ENCODE measurements at regions not wholly inside any gene's neighbourhood (a gene's known extent, or its start where the extent isn't known, plus 50 kb on each side); places are given as distances from the start of the nearest gene placed in this dataset.

DNA sequence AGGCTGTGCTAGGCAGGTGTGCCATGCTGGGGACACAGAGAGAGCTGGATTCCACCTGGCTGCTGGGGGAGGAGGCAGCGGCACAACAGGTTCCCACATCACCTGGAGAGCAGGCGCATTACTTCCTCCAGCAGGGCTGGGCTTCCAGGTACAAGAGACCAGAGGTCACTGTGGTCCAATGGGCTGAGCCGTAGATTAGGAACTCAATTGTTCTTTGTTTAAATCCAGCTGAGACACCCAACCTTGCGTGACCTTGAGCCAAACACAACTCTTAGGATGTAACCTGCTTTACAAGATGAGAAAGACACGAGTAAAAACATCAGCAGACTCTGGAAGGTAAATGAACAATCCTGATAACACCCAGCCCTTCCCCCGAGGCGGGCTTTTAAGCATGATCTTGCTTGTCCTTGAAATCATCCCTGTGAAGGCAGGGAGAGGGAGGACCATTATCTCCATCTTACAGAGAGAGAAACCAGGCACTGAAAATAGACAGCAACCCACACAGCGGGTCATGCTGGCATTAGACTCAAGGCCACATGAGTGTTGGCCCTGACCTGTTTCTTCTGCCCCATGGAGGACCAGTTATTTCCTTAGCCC, 216.5 kb upstream of the RREB1 start:
- DNase-seq (ENCODE audit: low spot score) = no peak

DNA sequence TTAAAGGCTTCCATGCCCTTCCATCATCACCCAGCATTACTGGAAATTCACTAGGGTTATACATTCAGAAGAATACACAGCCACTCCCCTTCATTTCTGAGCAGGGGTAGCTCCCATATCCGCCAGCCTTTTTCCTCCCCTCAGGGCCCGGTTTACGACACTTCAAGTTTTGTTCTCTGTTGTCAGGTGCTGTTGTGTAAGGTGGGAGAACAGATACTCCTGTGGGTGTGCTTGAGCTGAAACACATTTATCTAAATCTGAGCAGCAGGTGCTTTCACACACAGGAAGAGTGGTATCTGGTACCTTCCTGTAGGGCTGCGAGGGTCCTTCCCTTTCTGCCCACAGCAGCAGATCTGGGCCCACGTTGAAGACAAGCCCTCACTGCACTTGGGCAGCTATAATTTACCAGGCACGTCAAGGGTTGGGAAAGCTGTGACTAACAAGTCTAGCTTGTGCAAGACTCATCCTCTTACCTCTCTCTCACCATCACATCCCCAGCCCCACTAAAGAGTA, 215.8 kb upstream of the RREB1 start:
- DNase-seq (ENCODE audit: low spot score) = no peak

DNA sequence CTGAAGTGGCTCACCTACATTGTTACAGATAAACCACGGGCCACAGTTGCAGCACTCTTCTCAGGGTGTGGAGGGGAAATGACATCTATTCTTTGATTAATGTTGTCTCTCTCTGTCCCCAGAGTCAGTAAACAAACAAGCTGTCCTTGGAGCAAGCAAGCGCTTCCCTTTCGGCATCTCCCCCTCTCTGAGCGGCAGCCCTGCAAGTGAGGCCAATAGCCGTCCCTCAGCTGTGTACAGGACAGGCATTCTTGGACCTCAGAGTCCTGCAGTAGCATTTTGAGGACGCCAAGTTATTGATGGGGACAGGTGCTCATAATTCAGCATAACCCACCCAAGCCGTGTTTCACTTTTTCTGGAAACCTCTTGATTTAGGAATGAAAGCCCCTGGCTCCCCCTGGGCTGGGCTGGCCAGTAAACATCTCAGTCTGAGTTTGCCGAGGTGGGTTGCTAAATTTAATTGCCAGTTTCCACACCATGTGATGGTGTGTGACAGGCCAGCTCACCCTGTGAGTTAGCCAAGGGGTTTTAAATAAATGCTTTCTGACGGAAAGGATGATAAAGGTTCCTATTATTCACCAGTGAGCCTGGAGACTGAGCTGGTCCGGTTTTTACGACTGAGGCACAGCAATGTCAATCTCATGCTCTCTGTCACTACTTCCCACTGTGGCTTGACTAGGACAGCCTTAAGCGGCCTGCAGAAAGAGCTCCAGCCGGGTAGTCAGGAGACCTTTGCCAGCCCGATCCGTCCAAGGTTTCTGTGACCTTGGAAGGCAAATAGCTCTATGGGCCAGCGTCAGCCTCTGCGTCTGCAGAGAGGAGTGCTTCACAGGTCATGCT, 214.8 kb upstream of the RREB1 start:
- no peak for DNase-seq (ENCODE audit: low spot score)

DNA sequence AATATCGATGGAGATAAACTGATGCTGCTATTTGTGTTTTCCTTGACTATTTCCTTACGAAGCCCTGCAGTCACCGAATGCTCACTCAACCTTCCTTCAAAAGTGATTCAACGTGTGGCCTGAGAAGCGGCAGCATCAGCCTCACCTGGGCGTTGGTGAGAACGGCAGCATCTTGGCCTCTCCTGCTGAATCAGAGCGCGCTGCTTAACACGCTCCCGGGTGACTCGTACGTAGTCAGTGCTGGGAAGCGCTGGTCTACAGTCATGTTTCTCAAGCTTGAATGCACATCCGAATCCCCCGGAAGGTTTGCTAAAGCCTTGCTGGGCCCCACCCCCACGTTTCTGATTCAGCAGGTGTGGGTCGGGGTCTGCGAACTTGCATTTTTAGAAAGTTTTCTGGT, 214.1 kb upstream of the RREB1 start:
- DNase-seq (ENCODE audit: low spot score) = no peak

DNA sequence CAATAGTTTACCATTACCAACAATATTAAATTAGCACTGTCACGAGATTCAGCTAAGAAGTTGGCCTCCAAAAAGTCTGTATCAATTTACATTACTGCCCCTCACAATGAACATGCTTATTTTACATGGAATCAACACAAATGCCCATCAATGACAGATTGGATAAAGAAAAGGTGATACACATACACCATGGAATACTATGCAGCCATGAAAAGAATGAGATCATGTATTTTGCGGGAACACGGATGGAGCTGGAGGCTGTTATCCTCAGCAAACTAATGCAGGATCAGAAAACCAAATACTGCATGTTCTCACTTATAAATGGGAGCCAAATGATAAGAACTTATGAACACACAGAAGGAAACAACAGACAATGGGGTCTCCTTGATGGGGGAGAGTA, 211.8 kb upstream of the RREB1 start:
- no peak for DNase-seq (ENCODE audit: low spot score)

DNA sequence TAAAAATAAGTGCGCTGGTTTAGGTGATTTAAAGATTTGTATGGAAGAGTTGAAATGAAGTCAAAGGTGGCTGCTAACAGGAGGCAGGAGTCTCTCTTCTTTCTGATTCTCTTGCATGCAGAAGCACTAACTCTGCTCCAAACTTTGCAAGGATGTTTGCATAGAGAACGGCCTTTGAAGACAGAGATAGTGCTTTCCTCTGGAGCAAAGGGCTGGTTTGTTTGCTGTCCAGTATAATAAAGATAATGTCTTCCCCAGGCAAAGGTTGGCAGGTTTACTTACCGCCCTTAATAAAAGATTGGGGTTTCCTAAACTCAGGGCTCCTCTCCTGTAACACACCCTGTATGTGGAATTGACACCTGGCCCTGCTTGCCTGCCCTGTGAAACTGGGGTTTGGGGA, 210.6 kb upstream of the RREB1 start:
- no peak for DNase-seq (ENCODE audit: low spot score)

DNA sequence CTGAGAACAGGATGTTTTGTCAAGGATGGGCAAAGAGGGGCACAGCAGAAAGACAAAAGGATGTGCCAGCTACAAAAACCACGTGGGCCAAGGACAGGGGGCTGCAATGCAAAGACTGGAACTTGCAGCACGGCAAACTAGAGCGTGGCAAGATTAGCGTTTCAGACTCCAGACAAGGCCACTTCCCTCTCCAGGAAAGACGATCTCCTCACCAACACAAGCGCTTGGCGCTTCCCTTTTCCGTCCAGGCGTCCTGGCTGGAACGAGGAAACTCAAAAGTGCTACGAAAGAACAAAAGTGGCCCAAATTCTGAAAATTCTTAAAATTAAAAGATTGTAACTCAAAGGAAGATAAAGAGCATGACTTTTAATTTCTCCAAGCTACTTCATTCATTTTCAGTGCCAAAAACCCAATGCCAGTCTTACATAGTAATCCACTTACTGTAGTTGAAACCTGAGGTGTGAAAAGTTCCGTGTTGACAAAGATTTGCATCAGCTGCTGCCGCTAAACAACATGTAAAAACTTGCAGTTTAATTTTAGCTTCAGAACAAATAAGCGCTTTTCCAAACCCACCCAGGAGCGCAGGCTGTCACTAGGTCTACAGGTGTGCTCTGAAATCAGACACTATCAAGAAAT, 207.1 kb upstream of the RREB1 start:
- no peak for DNase-seq (ENCODE audit: low spot score)

DNA sequence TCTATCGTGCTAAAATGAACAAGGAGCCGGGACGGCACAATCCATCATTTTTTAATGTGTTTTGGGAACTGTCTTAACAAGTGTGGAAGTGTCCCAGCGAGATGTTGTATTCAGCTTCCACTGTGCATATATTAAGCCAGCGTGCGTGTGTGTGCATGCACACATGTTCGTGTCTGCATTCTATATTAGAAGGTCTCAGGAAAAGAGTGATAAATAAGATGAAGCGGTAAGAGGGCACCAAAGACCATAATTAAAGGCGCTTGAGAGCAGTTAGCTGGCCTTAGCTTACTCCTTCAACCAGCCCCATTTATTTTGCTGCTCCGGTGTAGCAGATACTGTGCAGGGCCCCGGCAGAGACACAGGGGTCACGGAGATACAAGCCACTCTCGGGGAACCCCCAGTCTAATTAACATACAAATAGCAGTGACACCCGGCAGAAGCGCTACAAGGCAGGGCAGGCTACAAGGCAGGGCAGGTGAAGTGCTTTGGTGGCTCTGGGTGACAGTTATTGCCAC, 206.5 kb upstream of the RREB1 start:
- DNase-seq (ENCODE audit: low spot score) = no peak

DNA sequence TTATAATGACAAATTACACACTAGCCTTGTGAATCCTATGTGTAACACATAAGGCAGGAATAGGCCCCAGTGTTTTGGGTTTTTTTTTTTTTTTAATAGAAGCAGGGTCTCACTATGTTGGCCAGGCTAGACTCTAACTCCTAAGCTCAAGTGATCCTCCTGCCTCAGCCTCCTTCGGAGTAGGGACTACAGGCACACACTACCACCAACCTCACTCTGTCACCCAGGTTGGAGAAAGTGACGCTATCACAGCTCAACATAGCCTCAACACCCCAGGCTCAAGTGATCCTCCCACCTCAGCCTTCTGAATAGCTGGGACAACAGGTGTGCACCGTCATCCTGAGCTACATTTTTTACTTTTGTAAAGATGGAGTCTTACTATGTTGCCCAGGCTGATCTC, 205.8 kb upstream of the RREB1 start:
- no peak for DNase-seq (ENCODE audit: low spot score)

DNA sequence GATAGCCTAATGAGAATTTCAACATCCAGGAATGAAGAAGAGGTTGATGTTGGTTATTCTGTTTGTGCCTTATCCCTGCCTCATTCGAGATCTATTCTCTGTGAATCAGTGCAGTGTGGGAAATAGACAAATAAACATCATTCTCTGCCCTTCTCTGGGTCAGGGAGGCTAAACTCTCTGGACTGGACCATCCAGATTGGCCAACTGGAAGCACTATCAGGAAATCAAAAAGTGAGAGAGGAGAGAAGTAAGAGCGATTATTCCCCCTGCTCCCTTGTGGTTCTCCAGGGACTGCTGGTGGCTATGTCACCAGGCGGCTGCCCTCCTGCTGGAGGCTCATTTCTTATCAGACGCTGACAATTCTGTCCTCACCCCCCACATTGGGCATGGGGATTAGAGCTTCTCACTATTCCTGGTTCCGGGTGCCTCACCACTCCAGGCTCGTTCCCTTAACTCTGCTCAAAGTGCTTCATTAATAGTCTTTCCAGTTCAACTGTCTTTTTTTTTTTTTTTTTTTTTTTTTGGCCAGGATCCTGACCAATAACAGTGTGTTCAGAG, 201.7 kb upstream of the RREB1 start:
- peak; percentile 85 for DNase-seq (ENCODE audit: low spot score)

DNA sequence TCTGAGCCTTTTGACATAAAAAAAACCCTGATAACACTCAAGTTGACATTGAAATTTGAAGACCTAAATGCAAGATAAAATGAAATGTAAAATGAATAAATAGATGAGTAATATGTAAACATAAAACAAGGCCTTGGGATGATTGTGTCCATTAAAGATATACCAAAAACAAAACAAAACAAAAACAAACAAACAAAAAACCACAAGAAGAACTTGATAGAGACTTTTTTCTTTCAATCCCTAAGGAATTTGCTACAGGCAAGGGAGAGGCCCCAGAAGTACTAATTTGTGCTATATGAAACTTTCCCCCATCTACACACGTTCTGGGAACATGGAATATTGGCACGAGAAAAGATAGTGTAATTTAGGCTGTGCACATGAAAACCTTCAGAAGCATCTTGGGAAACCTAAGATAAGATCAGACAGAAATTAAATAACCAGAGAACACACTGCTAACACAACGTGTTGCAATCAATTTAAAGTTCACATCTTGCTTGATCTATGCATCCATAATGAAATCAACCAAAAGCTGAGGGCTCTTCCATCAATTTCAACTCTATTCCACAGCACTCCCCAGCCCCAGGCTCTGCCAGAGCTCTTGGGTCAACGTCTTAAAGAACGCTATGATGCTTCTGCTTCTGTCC, 201.1 kb upstream of the RREB1 start:
- no peak for DNase-seq (ENCODE audit: low spot score)

DNA sequence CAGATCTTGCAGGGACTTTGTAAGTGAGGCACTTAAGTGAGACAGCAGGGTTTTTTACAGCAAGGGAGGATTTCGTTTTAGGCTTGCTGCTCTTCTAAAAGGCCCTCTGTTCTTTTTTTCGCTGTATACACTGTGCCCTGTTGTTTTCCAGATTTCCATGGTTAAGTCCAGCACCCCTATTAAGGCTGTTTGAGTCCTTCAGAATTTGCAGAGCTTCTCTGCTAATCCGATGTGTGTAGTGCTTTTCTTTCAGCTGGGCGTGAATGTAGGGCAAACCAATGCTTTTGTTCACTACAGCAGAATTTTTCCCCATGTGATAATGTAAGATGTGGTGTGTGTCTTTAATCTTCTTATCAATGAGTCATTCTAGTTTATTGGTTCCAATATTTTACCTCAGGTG, 200.5 kb upstream of the RREB1 start:
- DNase-seq (ENCODE audit: low spot score) = no peak

DNA sequence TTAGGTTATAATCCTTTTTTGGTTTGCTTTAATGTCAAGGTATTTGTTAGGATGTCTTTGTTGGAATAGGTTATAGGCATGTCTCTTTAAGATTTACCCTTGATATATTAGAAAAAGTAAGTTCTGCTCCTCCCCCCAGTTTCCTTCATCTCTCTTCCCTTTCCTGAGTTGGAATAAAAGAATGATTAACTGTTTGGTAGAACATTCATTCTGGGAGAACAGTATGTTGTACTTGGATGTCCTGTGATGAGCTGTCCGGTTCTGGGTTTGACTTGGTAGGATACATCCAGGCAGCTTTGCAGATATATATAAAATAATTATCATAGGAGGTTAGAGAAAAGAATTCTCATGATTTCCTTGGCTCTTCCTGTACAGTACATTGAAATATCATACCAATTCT, 199.6 kb upstream of the RREB1 start:
- no peak for DNase-seq (ENCODE audit: low spot score)

DNA sequence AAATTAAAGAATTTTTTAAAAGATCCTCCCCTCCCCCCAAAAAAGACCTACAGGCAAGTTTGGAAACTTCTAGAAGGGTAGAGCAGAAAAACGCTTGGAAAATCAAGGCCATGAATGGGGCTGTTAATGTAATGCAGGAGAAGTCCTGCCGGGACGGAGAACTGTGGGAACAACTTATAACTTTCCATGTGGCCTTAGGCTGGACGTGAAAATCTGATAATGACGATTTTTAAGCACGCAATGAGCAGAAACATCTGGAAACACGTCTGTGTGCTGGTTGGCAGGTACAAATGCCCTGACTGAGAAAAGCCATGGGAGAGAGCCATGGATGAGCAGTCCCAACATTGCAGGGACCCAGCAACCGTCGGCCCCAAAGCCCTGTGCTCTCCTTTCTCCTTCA, 198.7 kb upstream of the RREB1 start:
- DNase-seq (ENCODE audit: low spot score) = no peak

DNA sequence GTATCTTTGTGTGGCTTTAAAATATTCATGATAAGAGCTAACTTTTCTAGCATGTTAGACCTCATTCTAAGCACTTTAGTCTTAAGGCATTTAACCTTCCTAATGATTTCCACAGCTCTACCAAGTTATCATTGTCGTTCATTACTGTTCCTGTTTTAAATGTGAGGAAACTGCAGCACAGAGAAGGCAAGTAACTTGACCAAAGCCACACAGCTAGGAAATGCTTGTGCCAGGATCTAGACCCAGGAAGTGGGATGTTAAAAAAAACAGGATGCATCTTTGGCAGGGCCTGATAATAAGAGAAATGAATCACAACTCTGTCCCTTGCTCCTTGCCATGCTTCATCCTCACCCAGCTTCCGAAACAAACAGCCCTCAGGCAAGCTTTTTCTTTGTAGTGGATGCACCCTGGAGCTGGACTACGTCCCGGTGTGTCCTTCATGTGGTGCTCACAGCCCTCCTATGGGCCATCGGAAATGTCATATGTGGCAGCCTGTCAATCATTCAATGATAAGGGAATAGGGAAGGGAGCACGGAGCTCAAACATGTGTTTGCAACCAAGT, 196.9 kb upstream of the RREB1 start:
- no peak for DNase-seq (ENCODE audit: low spot score)

DNA sequence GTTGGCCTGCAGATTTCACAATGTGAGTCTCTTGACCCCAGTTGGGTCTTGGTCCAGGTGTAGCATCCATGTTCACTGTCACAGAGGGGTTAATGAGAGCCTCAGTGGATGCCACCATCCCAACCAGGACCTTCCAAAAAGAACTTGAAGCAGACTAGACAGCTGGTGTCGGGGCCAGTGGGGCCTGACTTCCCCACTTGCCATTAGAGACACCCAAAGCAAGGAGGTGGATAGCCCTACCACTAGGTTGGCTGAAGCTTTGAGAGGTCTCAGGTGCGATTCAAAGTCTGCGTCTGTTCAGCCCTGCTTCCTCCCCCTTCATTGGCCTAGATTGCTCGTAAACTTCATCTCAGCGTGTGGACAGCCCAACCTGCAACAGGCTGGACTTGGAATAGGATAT, 196.4 kb upstream of the RREB1 start:
- no peak for DNase-seq (ENCODE audit: low spot score)

DNA sequence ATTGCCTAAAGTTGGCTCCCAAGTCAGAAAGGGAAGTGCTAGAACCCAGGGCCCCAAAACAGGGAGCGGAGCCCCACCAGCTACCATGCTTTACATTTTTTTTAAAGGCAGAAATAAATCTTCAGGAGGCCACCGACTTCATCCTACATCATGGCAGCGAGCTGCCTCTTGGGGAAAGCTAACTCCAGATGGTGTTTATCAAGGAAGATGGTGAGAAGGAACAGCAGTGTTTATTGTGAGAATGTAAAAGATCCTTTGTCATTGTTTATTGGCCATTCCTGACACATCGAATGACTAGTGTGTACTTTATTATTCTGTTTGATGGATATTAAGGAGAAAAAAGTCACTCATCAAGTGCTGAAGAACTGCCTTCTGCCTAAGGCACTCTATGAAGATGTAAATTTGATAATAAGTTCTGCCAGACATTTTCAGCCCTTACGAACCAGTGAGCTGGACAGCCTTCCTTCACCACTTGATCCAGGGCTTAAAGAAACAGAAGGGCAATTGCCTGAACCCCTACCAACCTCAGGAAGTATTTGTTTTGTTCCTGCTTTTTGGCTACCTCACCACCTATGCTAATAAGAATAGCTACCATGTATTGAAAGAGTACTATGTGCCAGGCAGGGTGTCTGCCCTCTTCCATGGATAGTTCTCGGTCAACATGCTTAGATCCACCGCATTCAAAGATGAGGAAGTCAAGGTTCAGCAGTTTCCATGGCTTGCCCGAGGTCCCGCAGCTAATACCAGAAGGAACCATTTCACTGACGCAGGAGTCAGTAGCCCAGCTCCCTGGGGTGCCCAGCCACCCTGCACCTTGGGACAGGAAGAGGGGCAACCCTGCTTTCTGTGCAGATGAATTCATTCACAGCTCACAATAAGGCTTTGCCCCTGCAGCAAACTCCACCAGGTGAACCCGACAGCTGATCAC, 194.7 kb upstream of the RREB1 start:
- no peak for DNase-seq (ENCODE audit: low spot score)

DNA sequence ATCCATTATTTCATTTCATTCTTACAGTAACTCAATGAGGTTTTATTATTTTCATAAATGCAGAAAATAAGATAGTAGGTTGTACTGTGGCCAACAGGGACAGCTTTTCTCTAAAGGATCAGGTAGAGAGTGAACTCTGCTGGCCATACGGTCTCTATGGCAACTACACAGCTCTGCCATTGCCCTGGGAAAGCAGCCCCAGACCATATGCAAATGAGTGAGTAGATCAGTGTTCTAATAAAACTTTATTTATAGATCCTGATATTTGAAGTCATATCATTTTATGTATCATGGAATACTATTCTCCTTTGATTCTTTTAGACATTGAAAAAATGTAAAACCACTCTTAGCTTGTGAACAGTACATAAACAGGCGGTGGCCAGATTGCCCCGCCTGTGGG, 192.5 kb upstream of the RREB1 start:
- DNase-seq (ENCODE audit: low spot score) = no peak

DNA sequence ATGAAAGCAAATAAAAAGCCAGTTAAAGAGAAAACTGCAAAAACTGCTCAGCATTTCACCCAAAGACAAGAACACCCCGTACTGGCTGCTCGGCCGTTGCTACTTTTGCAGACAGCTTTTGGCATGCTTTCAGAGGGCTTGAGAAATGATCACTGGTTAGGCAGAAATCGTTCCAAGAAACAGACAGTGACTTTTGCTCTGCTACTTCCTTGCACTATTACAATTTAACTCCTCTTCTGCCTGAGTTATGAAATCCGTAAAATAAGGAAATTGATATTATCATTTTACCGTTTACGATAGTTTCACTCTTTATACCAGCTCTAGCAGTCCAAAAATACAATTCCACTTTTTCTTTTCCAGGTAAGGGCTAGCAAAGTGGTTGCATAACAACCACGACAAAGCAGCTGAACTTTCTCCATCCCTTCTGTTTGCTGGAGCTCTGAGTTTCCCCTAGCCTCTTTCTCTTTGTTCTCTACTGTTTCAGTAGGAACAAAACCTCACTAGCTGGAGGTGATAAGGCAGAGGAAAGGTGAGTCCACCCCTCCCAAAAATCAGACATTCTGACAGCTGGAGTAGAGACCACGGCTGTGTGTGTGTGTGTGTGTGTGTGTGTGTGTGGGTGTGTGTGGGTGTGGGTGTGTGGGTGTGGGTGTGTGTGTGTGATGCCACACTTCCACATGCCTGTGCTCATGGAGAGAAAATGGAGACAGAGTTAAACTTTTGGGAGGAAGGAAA, 191.8 kb upstream of the RREB1 start:
- no peak for DNase-seq (ENCODE audit: low spot score)

DNA sequence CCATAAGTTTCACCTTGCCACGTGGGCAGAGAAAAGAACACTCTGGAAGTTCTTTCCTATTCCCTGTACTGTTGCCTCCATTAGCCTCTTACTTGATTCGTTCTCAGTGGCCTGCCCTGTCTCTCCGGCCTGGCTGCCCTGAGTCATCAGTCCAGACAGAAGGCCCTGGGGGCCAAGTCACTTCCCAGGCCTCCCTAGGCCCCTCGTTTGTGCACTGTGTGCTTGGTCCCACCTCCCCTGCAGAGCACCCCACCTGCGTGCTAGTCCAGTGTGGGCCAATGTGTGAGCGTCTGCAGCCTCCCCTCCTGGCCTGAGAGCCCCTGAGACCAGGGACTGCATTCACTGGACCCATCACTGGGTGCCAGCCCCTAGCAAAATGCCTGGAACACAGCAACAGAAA, 191.2 kb upstream of the RREB1 start:
- DNase-seq (ENCODE audit: low spot score) = no peak
